ENCODE measurements at regions not wholly inside any gene's neighbourhood (a gene's known extent, or its start where the extent isn't known, plus 50 kb on each side); places are given as distances from the start of the nearest gene placed in this dataset.

DNA sequence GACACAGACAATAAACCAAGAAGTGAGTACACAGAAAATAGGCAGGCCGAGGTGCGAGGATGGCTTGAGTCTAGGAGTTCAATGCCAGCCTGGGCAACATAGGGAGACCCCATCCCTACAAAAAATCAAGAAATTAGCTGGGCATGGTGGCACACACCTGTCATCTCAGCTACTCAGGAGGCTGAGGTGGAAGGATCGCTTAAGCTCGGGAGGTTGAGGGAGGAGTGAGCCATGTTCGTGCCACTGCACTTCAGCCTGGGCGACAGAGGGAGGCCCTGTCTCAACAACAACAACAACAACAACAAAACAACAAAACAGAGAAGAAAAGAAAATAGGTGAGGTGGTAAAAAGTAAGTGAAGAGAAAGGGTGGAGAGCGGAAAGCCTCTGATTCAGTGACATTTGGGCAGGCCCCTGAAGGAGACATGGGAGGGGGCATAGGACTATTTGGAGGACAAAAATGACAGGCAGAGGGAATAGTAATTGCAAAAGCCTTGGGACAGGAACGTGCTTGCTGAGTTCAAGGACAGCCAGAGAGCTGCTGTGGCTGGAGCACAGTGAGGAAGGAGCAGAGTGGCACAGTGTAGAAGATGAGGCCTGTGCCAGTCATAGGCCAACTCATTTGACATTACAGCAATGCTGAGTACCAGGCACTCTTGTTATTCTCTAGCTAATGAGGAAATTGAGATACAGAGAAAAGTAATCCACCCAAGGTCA is 160.6 kb downstream of the VEGFA start:
- Mint-ChIP-seq H3K4me1 (peaks cover 11% of the 10 kb centered on the region), H3K27me3 (no peaks in the 10 kb centered on the region), H3K27ac (no peak overlapping the region), H3K9me3 (ENCODE audit: insufficient read depth) (no peaks in the 10 kb centered on the region), H3K4me3 (no peak overlapping the region)
- no peaks in the 10 kb centered on the region for H4K20me1 ChIP-seq (ENCODE audit: control insufficient read depth, insufficient read depth, low read length, poor library complexity, severe bottlenecking)
- peaks cover 0 to 2% (median 0%) of the 10 kb centered on the region in 4 experiments for H3K27me3 ChIP-seq (replicated peaks in 1 of 4; ENCODE audit: control extremely low read depth in 1 of 4, control insufficient read depth in 3 of 4, insufficient read depth in 4 of 4, low read length in 3 of 4)
- TF ChIP-seq EZH2 (IDR thresholded peaks at IDR 0.05; ENCODE audit: borderline replicate concordance, insufficient read depth, low read depth, low read length, poor library complexity, severe bottlenecking) = no peak
- TF ChIP-seq, protein P1, sequence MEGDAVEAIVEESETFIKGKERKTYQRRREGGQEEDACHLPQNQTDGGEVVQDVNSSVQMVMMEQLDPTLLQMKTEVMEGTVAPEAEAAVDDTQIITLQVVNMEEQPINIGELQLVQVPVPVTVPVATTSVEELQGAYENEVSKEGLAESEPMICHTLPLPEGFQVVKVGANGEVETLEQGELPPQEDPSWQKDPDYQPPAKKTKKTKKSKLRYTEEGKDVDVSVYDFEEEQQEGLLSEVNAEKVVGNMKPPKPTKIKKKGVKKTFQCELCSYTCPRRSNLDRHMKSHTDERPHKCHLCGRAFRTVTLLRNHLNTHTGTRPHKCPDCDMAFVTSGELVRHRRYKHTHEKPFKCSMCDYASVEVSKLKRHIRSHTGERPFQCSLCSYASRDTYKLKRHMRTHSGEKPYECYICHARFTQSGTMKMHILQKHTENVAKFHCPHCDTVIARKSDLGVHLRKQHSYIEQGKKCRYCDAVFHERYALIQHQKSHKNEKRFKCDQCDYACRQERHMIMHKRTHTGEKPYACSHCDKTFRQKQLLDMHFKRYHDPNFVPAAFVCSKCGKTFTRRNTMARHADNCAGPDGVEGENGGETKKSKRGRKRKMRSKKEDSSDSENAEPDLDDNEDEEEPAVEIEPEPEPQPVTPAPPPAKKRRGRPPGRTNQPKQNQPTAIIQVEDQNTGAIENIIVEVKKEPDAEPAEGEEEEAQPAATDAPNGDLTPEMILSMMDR (IDR thresholded peaks at IDR 0.05) = no peak
- intact Hi-C loops (cut with micrococcal nuclease) = no loop called here
- CTCF ChIA-PET = no interaction called here
- H3K9me3 ChIP-seq (ENCODE audit: control extremely low read depth in 1 of 3, control insufficient read depth in 2 of 3, insufficient read depth in 1 of 3, low read length in 2 of 3) = no peaks in the 10 kb centered on the region
- no peak overlapping the region for H3K4me3 ChIP-seq (ENCODE audit: control extremely low read depth in 1 of 5, extremely low read depth in 1 of 5, insufficient read depth in 1 of 5, low read depth in 2 of 5, low read length in 4 of 5)
- H3K79me2 ChIP-seq (ENCODE audit: control insufficient read depth, insufficient read depth, low read length) = no peaks in the 10 kb centered on the region
- H3K9ac ChIP-seq (ENCODE audit: low read length) = no peak overlapping the region
- H3K27ac ChIP-seq (ENCODE audit: low read length in 2 of 2) = no peak overlapping the region
- no peak for DNase-seq
- no peak for ATAC-seq (ENCODE audit: low read depth)
- H3K4me2 ChIP-seq (replicated peaks; ENCODE audit: low read depth, low read length, poor library complexity, severe bottlenecking) = no peak overlapping the region
- no peaks in the 10 kb centered on the region for H3K36me3 ChIP-seq (replicated peaks in 1 of 2; ENCODE audit: control extremely low read depth in 1 of 2, control insufficient read depth in 1 of 2, extremely low read depth in 1 of 2, insufficient read depth in 2 of 2, low read length in 1 of 2)
- POLR2A ChIA-PET = no interaction called here
- peaks cover 7 to 11% of the 10 kb centered on the region in 2 donors for H3K4me1 ChIP-seq (ENCODE audit: control insufficient read depth in 2 of 2, insufficient read depth in 2 of 2, low read length in 2 of 2)
- H2AFZ ChIP-seq (ENCODE audit: insufficient read depth, low read depth, low read length, poor library complexity, severe bottlenecking) = no peak overlapping the region
- 93% methylated on average over 4 of the region's 8 CpGs for WGBS (ENCODE audit: insufficient coverage)

DNA sequence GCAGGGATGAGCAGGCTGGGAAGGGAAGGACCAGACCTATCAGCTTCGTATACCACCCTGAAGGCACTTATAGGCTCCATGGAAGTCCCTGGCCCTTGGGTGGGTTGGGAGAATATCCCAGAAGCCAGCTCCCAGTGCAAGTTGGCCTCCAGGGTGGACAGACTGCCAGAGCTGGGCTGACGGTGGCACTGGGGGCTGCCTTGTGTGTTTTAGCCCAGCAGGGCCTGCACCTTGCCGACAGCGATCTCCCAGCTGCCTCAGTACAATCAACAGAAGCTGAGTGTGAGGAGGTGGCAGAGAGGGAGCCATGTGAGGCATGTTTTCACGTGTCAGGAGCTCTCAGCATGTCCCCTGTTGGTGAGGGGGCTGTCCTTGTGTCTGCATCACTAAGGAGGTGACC is 159.5 kb downstream of the VEGFA start:
- WGBS (ENCODE audit: insufficient coverage) = 91% methylated on average over 5 of the region's 5 CpGs
- no peak overlapping the region for H3K4me2 ChIP-seq (replicated peaks; ENCODE audit: low read depth, low read length, poor library complexity, severe bottlenecking)
- CTCF ChIA-PET = no interaction called here
- no peak overlapping the region for H3K4me3 Mint-ChIP-seq
- H2AFZ ChIP-seq (ENCODE audit: insufficient read depth, low read depth, low read length, poor library complexity, severe bottlenecking) = no peak overlapping the region
- no peak for ATAC-seq (ENCODE audit: low read depth)
- POLR2A ChIA-PET = no interaction called here
- no peak overlapping the region for H3K4me3 ChIP-seq (ENCODE audit: control extremely low read depth in 1 of 5, extremely low read depth in 1 of 5, insufficient read depth in 1 of 5, low read depth in 2 of 5, low read length in 4 of 5)
- peaks cover 12% of the 10 kb centered on the region for H3K4me1 Mint-ChIP-seq
- no peaks in the 10 kb centered on the region for H3K36me3 ChIP-seq (replicated peaks in 1 of 2; ENCODE audit: control extremely low read depth in 1 of 2, control insufficient read depth in 1 of 2, extremely low read depth in 1 of 2, insufficient read depth in 2 of 2, low read length in 1 of 2)
- no peak overlapping the region for H3K27ac ChIP-seq (ENCODE audit: low read length in 2 of 2)
- intact Hi-C loops (cut with micrococcal nuclease) = no loop called here
- H3K27ac Mint-ChIP-seq = no peak overlapping the region
- no peaks in the 10 kb centered on the region for H3K9me3 Mint-ChIP-seq (ENCODE audit: insufficient read depth)
- H3K27me3 ChIP-seq (replicated peaks in 1 of 4; ENCODE audit: control extremely low read depth in 1 of 4, control insufficient read depth in 3 of 4, insufficient read depth in 4 of 4, low read length in 3 of 4) = peaks cover 0 to 2% (median 0%) of the 10 kb centered on the region in 4 experiments
- H3K9me3 ChIP-seq (ENCODE audit: control extremely low read depth in 1 of 3, control insufficient read depth in 2 of 3, insufficient read depth in 1 of 3, low read length in 2 of 3) = no peaks in the 10 kb centered on the region
- H3K9ac ChIP-seq (ENCODE audit: low read length) = no peak overlapping the region
- TF ChIP-seq EZH2 (IDR thresholded peaks at IDR 0.05; ENCODE audit: borderline replicate concordance, insufficient read depth, low read depth, low read length, poor library complexity, severe bottlenecking) = no peak
- TF ChIP-seq, protein P1 (IDR thresholded peaks at IDR 0.05) = no peak
- H4K20me1 ChIP-seq (ENCODE audit: control insufficient read depth, insufficient read depth, low read length, poor library complexity, severe bottlenecking) = no peaks in the 10 kb centered on the region
- DNase-seq = no peak
- H3K79me2 ChIP-seq (ENCODE audit: control insufficient read depth, insufficient read depth, low read length) = no peaks in the 10 kb centered on the region
- H3K4me1 ChIP-seq (ENCODE audit: control insufficient read depth in 2 of 2, insufficient read depth in 2 of 2, low read length in 2 of 2) = peaks cover 8 to 13% of the 10 kb centered on the region in 2 donors
- H3K27me3 Mint-ChIP-seq = no peaks in the 10 kb centered on the region

Data from B cell (primary cell).